Mucosa of descending colon (tissue), 3 donors: ENCODE measurements at regions not wholly inside any gene's neighbourhood (a gene's known extent, or its start where the extent isn't known, plus 50 kb on each side); places are given as distances from the start of the nearest gene placed in this dataset.

Experiments
- ATAC-seq: fragments of 200-7000 bp; cut with Tn5 transposase; one replicate; pipeline ENCODE4 v1.9.1; 2020; ENCODE audit warnings: mild to moderate bottlenecking, moderate library complexity
- DNase-seq, 3 donors: peaks; one replicate each; pipeline ENCODE4 v3.0.0-alpha.2; 2020
- H3K36me3 ChIP-seq: fragments of 200-600 bp; one replicate; pipeline ENCODE4 v1.8.0; 2021; ENCODE audit warnings: low read depth, mild to moderate bottlenecking
- H3K4me1 ChIP-seq: fragments of 200-600 bp; one replicate; pipeline ENCODE4 v1.8.0; 2021; ENCODE audit warnings: low read depth, mild to moderate bottlenecking
- H3K4me3 ChIP-seq: fragments of 200-600 bp; one replicate; pipeline ENCODE4 v1.8.0; 2021; ENCODE audit warnings: mild to moderate bottlenecking
- H3K9me3 ChIP-seq: fragments of 200-600 bp; one replicate; pipeline ENCODE4 v1.8.0; 2021; ENCODE audit warnings: mild to moderate bottlenecking
- CTCF ChIP-seq: fragments of 200-600 bp; IDR thresholded peaks from one replicate; pipeline ENCODE4 v1.8.0; 2022; ENCODE audit warnings: antibody characterized with exemption, mild to moderate bottlenecking
- intact Hi-C, 2 donors: fragments of 100-400 bp; cut with DNase I in 1 of 2; cut with micrococcal nuclease in 1 of 2; formaldehyde crosslinking; loops; one replicate each; pipeline versions ENCODE4 v1.11.0 to v1.11.1; 2022; cut with DNase I, micrococcal nuclease
- donor health status: DM: no; HTN: no; CAD: no; lungs with moderate emphysema.
- donor health status: DM: no; HTN: no; CAD: no.
- donor health status: DM: no; HTN: yes; CAD: no.

GRCh38 chr3:5343459-5343858, 156.0 kb downstream of the EDEM1 start:
- Histone ChIP-seq H3K4me1 (no peaks in the 10 kb centered on the region), H3K36me3 (no peaks in the 10 kb centered on the region), H3K9me3 (no peaks in the 10 kb centered on the region), H3K4me3 (no peak overlapping the region)
- ATAC-seq: no peak
- intact Hi-C loops: no loop called here
- no peak for TF ChIP-seq CTCF
- no peak for DNase-seq

- intact Hi-C loops: no loop called here
- no peak for DNase-seq
- H3K4me1 ChIP-seq: no peaks in the 10 kb centered on the region
Measured at GRCh38 chr3:5344707-5345106, 157.2 kb downstream of the EDEM1 start.

GRCh38 chr3:5347486-5347885, 160.0 kb downstream of the EDEM1 start:
- Histone ChIP-seq H3K4me1 (no peaks in the 10 kb centered on the region), H3K36me3 (no peaks in the 10 kb centered on the region), H3K9me3 (no peaks in the 10 kb centered on the region), H3K4me3 (no peak overlapping the region)
- intact Hi-C loops: no loop called here
- ATAC-seq: no peak
- no peak for TF ChIP-seq CTCF
- DNase-seq: no peak

More at GRCh38 chr3:5344707-5345106, 157.2 kb downstream of the EDEM1 start:
- no peaks in the 10 kb centered on the region for H3K36me3 ChIP-seq
- no peaks in the 10 kb centered on the region for H3K9me3 ChIP-seq
- no peak for ATAC-seq
- H3K4me3 ChIP-seq: no peak overlapping the region
- TF ChIP-seq CTCF: no peak

GRCh38 chr3:5348229-5348902, 160.9 kb downstream of the EDEM1 start:
- intact Hi-C loops: no loop called here
- Histone ChIP-seq H3K9me3 (no peaks in the 10 kb centered on the region), H3K36me3 (no peaks in the 10 kb centered on the region), H3K4me1 (no peaks in the 10 kb centered on the region), H3K4me3 (no peak overlapping the region)
- no peak for TF ChIP-seq CTCF
- DNase-seq (no peak), ATAC-seq (no peak)

- no peak for ATAC-seq
Measured at GRCh38 chr3:5349343-5349742, 161.8 kb downstream of the EDEM1 start.

More at GRCh38 chr3:5349343-5349742, 161.8 kb downstream of the EDEM1 start:
- TF ChIP-seq CTCF: no peak
- no peaks in the 10 kb centered on the region for H3K4me1 ChIP-seq
- DNase-seq: no peak
- H3K36me3 ChIP-seq: no peaks in the 10 kb centered on the region
- H3K9me3 ChIP-seq: no peaks in the 10 kb centered on the region
- no peak overlapping the region for H3K4me3 ChIP-seq
- intact Hi-C loops: no loop called here
